ENCODE measurements at regions not wholly inside any gene's neighbourhood (a gene's known extent, or its start where the extent isn't known, plus 50 kb on each side); places are given as distances from the start of the nearest gene placed in this dataset.

DNA sequence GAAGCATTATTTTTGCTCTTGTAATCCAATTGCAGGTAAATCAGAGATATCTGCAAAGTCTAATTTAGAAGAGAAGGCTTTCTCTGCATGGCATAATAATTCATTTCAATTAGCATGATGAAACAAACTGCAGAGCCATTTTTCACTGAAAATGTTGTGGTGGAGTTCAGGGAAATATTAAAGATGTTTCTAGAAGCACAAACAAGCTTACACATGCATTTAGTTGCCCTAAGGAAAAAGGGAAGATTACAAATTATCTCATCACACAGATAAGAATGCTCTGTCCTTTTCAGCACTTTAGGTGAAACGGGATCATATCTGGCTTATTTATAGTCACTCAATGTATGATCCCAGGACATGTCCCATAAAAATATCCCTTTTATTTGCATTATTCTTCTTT, 252.1 kb upstream of the TANK start:
- DNase-seq (ENCODE audit: low read depth), result no peak
- no peak for TF ChIP-seq CTCF (conservative IDR thresholded peaks at IDR 0.05; ENCODE audit: low read depth, low read length)
- no peak overlapping the region for H3K4me3 ChIP-seq (ENCODE audit: low read depth, low read length)

DNA sequence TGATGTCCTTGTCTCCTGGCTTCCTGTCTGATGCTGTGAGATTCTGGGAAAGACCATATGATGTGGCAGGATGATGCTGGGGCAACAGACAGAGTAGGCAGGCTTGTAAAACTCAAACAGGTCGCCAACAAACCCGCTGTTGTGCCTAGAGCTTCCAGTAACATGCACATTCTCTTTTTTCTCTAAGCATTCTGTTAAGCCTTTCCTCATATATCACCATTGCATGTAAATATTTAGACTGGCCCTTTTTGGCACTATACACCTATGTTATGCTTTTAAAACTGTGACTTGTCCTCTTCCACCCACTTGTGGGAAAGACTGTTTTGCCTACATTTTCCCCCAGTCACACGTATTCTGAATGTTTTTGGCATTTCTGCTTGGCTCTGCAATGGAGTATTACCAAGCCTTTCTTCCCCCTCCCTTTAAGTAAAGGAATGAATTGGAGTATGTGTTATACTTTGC, 250.4 kb upstream of the TANK start:
- TF ChIP-seq CTCF (conservative IDR thresholded peaks at IDR 0.05; ENCODE audit: low read depth, low read length), result no peak
- H3K4me3 ChIP-seq (ENCODE audit: low read depth, low read length), result no peak overlapping the region
- no peak for DNase-seq (ENCODE audit: low read depth)

DNA sequence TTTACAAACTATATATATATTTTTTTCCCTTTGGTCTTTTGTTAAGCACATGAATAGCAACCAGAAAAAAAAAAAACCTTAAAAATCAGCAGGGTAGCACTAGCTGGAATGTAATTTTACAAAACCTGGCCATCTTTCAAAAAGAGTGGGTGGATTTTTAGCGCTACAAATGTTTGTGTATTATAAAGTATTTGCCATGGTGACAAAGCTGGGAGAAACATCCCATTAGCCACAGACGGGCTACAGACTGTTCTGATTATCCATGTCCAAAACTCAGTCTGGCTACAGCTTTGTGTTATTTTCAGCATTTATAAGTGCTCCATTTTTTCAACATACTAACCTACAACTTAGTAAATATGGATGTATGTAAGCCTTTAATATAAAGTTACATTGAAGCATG, 249.5 kb upstream of the TANK start:
- DNase-seq (ENCODE audit: low read depth), result peak; percentile 89
- no peak for TF ChIP-seq CTCF (conservative IDR thresholded peaks at IDR 0.05; ENCODE audit: low read depth, low read length)
- H3K4me3 ChIP-seq (ENCODE audit: low read depth, low read length), result no peak overlapping the region

GRCh38 chr2:160911258-160911657, 249.0 kb upstream of the TANK start:
- DNase-seq (ENCODE audit: low read depth), result no peak
- TF ChIP-seq CTCF (conservative IDR thresholded peaks at IDR 0.05; ENCODE audit: low read depth, low read length), result no peak
- no peak overlapping the region for H3K4me3 ChIP-seq (ENCODE audit: low read depth, low read length)

GRCh38 chr2:160912276-160912675, 248.0 kb upstream of the TANK start:
- TF ChIP-seq CTCF (conservative IDR thresholded peaks at IDR 0.05; ENCODE audit: low read depth, low read length), result no peak
- no peak for DNase-seq (ENCODE audit: low read depth)
- no peak overlapping the region for H3K4me3 ChIP-seq (ENCODE audit: low read depth, low read length)

DNA sequence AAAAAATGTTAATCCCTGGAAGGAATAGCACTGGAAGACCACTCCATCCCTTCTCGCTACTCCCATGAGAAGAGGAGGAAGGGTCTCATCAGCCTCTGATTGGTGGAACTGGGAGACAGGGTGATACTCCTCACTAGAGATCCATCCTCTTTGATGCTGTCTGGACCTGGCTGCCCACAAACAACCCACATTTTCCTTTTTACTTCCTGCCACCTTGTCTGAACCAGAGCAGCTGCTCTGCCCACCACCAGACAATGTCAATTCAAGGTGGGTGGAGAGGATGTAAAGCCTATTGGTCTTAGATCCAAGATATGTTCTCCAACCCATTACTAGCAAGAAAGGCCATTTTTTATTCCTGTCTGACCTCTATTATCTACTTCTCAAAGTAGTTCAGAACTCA, 246.9 kb upstream of the TANK start:
- H3K4me3 ChIP-seq (ENCODE audit: low read depth, low read length), result no peak overlapping the region
- DNase-seq (ENCODE audit: low read depth), result no peak
- TF ChIP-seq CTCF (conservative IDR thresholded peaks at IDR 0.05; ENCODE audit: low read depth, low read length), result no peak

DNA sequence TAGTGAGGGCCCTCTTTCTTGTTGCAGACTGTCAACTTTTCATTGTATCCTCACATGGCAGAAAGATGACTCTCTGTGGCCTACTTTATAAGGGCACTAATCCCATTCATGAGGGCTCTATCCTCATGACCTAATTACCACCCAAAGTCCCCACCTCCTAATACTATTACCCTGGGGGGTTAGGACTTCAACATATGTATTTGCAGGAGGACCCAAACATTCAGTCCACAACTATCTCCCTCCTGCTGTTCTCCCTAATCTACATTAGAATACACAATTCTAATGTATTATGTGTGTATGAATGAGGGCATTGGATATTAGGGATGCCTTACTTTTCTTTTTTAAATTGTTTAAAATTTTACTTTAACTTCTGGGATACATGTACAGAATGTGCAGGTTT, 246.0 kb upstream of the TANK start:
- no peak overlapping the region for H3K4me3 ChIP-seq (ENCODE audit: low read depth, low read length)
- no peak for TF ChIP-seq CTCF (conservative IDR thresholded peaks at IDR 0.05; ENCODE audit: low read depth, low read length)
- DNase-seq (ENCODE audit: low read depth), result no peak

All from choroid plexus epithelial cell (primary cell).